HG03565 (cell line): ENCODE measurements at regions not wholly inside any gene's neighbourhood (a gene's known extent, or its start where the extent isn't known, plus 50 kb on each side); places are given as distances from the start of the nearest gene placed in this dataset.
"Not testable (repeated sequence)": the region's sequence is repeated elsewhere in the genome, so short reads cannot be mapped to it uniquely, and the experiment has no call there.

Experiments
- ATAC-seq: cut with Tn5 transposase; IDR thresholded peaks from one replicate; pipeline ENCODE4 v1.9.1; 2021; ENCODE audit warnings: mild to moderate bottlenecking, moderate library complexity; ENCODE audit not compliant: unreplicated experiment

DNA sequence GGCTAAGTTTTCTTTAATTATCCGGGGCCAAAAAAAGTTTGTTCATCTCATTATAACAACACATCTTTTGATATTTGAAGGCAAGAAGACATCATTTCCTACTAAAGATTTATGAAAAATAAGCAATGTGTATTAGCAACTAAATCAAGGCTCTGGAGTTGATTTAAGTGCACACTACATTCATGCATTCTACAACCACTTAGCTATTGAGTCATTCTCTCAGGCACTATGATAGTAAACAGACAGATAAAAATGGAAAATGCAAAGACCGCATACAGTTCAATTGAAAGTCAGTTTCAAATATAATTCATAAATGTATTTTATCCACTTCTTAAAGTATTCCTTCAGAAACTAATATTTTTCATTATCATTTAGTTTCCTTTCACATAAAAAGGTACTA, 1395.2 kb downstream of the PCDH9 start:
- no peak for ATAC-seq

- no peak for ATAC-seq
Observed at GRCh38 chr13:65830411-65831205, 1399.5 kb downstream of the PCDH9 start.

DNA sequence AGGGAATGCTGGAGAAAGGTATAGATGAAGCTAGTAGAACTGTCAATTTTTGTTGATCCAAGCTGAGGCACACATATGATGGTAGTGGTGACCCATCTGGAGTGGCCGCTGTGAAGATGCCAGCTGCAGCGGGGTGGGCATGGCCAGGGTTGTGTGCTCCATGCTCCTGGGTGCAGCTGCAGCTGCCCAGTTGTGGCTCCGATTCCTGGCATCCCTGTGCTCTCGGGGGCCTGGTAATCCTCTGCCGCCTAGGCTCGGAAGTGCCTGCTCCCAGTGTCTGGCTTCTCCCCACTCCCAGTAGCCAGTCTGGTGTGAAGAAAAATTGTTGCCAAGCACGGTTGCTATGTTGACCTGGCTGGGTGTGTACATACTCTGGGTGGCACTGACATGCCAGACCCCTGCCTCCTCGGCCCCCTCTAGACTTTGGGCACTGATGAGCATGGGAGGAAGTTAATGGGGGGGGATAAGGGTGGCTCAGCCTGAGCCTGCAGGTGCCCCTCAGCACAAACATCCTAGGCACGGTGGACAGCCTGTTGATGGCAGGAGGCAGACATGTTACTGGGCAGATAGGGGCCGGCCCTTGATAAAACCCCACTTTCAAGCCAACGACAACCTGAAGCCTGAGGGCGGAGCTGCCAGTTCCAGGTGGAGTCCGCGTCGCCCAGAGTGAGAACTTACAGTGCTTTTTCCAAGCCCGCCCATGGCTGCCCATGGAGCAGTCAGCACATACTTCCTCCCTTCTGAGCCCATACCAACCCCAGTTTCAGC, 1400.7 kb downstream of the PCDH9 start:
- ATAC-seq, result no peak

GRCh38 chr13:65826657-65827056, 1403.5 kb downstream of the PCDH9 start:
- ATAC-seq, result no peak

DNA sequence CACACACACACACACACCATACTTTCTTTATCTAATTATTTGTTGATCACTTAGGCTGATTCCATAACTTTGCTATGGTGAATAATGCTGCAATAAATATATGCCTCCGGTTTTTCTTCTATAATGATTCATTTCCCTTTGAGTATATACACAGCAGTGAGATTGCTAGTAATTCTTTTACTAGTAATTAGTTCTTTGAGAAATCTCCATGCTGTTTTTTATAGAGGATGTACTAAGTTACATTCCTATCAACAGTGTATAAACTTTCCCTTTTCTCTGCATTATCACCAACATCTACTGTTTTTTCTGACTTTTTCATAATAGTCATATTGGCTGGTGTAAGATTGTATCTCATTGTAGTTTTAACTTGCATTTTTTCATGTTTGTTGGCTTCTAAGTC, 1405.1 kb downstream of the PCDH9 start:
- no peak for ATAC-seq

DNA sequence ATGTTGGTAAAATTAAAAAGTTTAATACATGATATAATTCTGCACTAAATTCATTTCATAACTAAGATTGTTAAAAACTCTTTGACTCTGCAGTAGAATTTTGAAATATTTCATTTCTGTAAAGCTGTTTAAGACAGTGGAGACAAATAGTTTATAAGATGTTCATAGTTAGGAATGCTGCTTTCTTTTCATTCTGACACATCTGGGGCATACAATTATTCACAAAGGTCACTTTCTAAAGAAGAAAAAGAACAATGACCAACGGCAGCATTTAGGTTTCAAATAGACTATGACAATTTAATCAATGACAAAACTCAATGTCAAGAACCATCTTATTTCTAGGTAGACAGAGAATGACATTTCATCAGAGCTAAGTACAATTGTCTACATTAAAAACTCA, 1422.1 kb downstream of the PCDH9 start:
- ATAC-seq, result no peak

DNA sequence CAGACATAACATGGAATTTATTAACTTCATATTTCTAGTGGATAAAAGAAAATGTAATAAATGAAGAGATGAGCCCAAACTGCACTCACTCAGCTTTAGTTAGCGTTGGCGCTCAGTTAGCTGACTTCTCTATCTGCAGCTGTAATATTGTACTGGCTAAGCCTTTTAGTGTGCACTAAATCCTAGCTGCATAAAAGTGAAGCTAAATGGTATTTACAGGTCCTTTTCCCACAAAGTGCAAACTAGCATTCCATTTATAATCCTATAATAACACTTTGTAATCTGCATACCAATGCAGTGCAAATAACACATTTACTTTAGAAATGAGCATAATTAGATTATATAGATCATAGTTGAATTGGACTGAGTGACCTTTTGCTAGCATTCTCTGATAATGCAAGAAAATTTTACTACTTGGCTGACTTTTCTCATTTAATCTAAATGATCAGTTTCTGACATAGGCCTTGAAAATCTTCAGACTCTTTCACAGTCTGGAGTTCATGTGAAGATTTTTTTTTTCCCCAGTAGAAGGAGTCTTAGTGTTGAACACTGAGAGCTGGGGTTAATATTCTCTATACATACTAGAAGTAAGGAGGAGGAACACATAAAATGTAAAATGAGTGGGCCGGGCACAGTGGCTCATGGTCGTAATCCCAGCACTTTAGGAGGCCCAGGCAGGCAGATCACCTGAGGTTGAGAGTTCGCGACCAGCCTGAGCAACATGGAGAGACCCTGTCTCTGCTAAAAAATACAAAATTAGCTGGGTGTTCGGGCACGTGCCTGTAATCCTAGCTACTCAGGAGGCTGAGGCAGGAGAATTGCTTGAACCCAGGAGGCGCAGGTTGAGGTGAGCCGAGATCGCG, 1426.4 kb downstream of the PCDH9 start:
- no peak for ATAC-seq

- no peak for ATAC-seq
Observed at GRCh38 chr13:65789815-65790214, 1440.3 kb downstream of the PCDH9 start.

DNA sequence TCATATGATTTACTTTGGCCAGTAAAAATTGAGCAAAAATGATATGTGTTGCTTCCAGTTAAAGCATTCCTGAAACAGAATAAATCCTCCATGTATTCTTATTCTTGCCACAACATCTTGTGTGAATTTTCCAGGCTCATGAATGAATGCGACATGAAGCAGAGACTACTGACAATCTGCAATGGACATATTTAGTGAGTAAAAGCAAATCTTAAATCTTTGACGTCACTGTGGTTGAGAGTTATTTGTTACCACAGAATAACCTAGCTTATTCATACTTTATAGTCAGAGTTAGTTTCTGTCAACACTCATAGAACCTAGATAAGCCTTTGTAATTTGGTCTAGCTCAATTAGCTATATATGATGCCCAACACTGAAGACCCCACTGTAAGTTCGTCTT, 1443.1 kb downstream of the PCDH9 start:
- no peak for ATAC-seq

GRCh38 chr13:65784088-65784816, 1445.9 kb downstream of the PCDH9 start:
- ATAC-seq, result no peak

DNA sequence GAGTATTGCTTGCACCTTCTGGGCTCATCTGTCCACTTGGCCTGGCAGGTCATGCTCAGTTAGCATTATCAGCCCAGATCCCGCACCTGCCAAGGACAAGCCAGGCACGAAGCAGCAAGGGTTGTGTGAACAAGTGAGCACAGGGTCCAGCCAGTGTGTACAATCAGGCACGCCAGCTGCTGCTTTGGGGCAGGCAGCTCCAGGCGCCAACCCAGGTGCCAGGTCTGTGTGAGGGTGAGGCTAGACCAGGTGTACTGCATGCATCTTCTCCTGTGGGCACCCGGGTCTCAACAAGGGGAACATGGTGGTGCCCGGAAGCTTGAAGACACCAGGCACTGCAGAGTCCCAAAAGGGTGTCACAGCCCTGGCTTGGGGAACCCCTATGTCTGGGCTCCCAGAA, 1446.8 kb downstream of the PCDH9 start:
- ATAC-seq, result no peak

- not testable (repeated sequence) for ATAC-seq
Observed at GRCh38 chr13:65771704-65772313, 1458.3 kb downstream of the PCDH9 start.

- no peak for ATAC-seq
Observed at GRCh38 chr13:65768545-65768944, 1461.6 kb downstream of the PCDH9 start.

GRCh38 chr13:65763811-65764210, 1466.3 kb downstream of the PCDH9 start:
- no peak for ATAC-seq

- no peak for ATAC-seq
Observed at GRCh38 chr13:65762012-65762411, 1468.1 kb downstream of the PCDH9 start.

GRCh38 chr13:65756071-65756671, 1474.0 kb downstream of the PCDH9 start:
- ATAC-seq, result no peak

- ATAC-seq, result no peak
Observed at GRCh38 chr13:65748227-65748626, 1481.9 kb downstream of the PCDH9 start.

- ATAC-seq, result no peak
Observed at GRCh38 chr13:65746406-65746921, 1483.7 kb downstream of the PCDH9 start.

DNA sequence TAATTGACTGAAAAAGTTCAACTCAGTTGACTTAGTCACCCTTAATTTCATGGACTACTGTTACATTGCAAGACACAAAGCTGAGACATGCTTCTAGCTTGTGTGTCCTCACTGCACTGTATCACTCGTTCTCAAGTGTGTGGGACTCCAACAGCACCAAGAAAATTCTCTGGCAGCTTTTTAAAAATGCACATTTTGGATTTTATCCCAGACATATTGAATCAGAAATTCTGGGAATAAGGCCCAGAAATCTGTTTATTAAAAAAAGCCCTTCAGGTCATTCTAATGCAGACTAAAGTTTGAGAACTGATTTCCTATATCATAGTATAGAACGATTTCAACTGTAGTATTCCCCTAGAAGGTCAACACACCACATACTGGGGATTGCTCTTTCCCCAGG, 1485.3 kb downstream of the PCDH9 start:
- no peak for ATAC-seq

- ATAC-seq, result no peak
Observed at GRCh38 chr13:65733110-65733509, 1497.0 kb downstream of the PCDH9 start.
